Neural progenitor cell (in vitro differentiated cells): ENCODE measurements at regions not wholly inside any gene's neighbourhood (a gene's known extent, or its start where the extent isn't known, plus 50 kb on each side); places are given as distances from the start of the nearest gene placed in this dataset.

Experiments
- DNase-seq: peaks from one replicate; pipeline ENCODE4 v3.0.0-alpha.2; 2016; ENCODE audit warnings: low spot score
- H2AFZ ChIP-seq: fragments of 200-600 bp; sonication (generic); replicated peaks from 2 replicates; pipeline ENCODE4 v1.6.1; 2016; ENCODE audit warnings: antibody characterized with exemption
- H3F3A ChIP-seq: fragments of 200-600 bp; sonication (generic); 2 replicates; pipeline ENCODE4 v1.6.1; 2016; ENCODE audit warnings: antibody characterized with exemption, low read depth
- H3K27ac ChIP-seq: fragments of 200-600 bp; sonication (generic); 2 replicates; pipeline ENCODE4 v1.5.1; 2016; ENCODE audit warnings: mild to moderate bottlenecking
- H3K27me3 ChIP-seq: fragments of 200-600 bp; sonication (generic); 2 replicates; pipeline ENCODE4 v1.6.1; 2016; ENCODE audit warnings: mild to moderate bottlenecking, moderate library complexity
- H3K36me3 ChIP-seq: fragments of 200-600 bp; sonication (generic); 2 replicates; pipeline ENCODE4 v1.5.1; 2016
- H3K4me1 ChIP-seq: fragments of 200-600 bp; sonication (generic); 2 replicates; pipeline ENCODE4 v1.6.1; 2016; ENCODE audit warnings: mixed run types
- H3K4me2 ChIP-seq: fragments of 200-600 bp; sonication (generic); 2 replicates; pipeline ENCODE4 v1.6.1; 2016
- H3K4me3 ChIP-seq: fragments of 200-600 bp; sonication (generic); 2 replicates; pipeline ENCODE4 v1.5.1; 2016
- H3K79me2 ChIP-seq: fragments of 200-600 bp; sonication (generic); 2 replicates; pipeline ENCODE4 v1.6.1; 2016; ENCODE audit warnings: low read depth
- H3K9ac ChIP-seq: fragments of 200-600 bp; sonication (generic); 2 replicates; pipeline ENCODE4 v1.6.1; 2016
- H3K9me3 ChIP-seq: fragments of 200-600 bp; sonication (generic); 2 replicates; pipeline ENCODE4 v1.5.1; 2016; ENCODE audit warnings: low read depth
- H4K20me1 ChIP-seq: fragments of 200-600 bp; sonication (generic); 2 replicates; pipeline ENCODE4 v1.6.1; 2016; ENCODE audit warnings: low read depth
- H3K27ac Mint-ChIP-seq: 3 replicates; pipeline ENCODE4 v1.8.0; 2021; ENCODE audit warnings: mixed read lengths
- H3K27me3 Mint-ChIP-seq: 2 replicates; pipeline ENCODE4 v1.8.0; 2022; ENCODE audit warnings: low read depth, mild to moderate bottlenecking, inconsistent platforms, moderate library complexity, mixed read lengths; ENCODE audit not compliant: insufficient read depth
- H3K36me3 Mint-ChIP-seq: 3 replicates; pipeline ENCODE4 v1.8.0; 2021; ENCODE audit warnings: mixed read lengths
- H3K4me1 Mint-ChIP-seq: 3 replicates; pipeline ENCODE4 v1.8.0; 2021; ENCODE audit warnings: mixed read lengths
- H3K4me3 Mint-ChIP-seq: 3 replicates; pipeline ENCODE4 v1.8.0; 2021; ENCODE audit warnings: mild to moderate bottlenecking, moderate library complexity, mixed read lengths
- H3K9me3 Mint-ChIP-seq: 3 replicates; pipeline ENCODE4 v1.8.0; 2020; ENCODE audit warnings: mixed read lengths
- CTCF ChIP-seq: fragments of 200-600 bp; sonication (generic); IDR thresholded peaks from 2 replicates; pipeline ENCODE4 v1.5.1; 2017; ENCODE audit warnings: antibody characterized with exemption, mild to moderate bottlenecking
- EZH2 ChIP-seq: fragments of 200-600 bp; sonication (generic); IDR thresholded peaks from 2 replicates; pipeline ENCODE4 v1.6.1; 2017; ENCODE audit warnings: antibody characterized with exemption, mild to moderate bottlenecking, moderate library complexity
- EZH2phosphoT487 ChIP-seq: fragments of 200-600 bp; sonication (generic); IDR thresholded peaks from 2 replicates; pipeline ENCODE4 v1.6.1; 2017; ENCODE audit warnings: antibody characterized with exemption

- Mint-ChIP-seq H3K9me3 (peaks cover 45% of the 10 kb centered on the region), H3K4me3 (no peak overlapping the region), H3K27ac (no peak overlapping the region), H3K4me1 (no peaks in the 10 kb centered on the region), H3K27me3 (peaks cover 3% of the 10 kb centered on the region), H3K36me3 (peaks cover 72% of the 10 kb centered on the region)
- H3F3A ChIP-seq = no peaks in the 10 kb centered on the region
- H3K4me3 ChIP-seq = no peak overlapping the region
- H3K4me1 ChIP-seq = no peaks in the 10 kb centered on the region
- H3K27ac ChIP-seq = no peak overlapping the region
- no peaks in the 10 kb centered on the region for H3K27me3 ChIP-seq
- H3K9me3 ChIP-seq = peaks cover 6% of the 10 kb centered on the region
- TF ChIP-seq EZH2 (no peak), CTCF (no peak), EZH2phosphoT487 (no peak)
- H2AFZ ChIP-seq = no peak overlapping the region
- H4K20me1 ChIP-seq = no peaks in the 10 kb centered on the region
- H3K9ac ChIP-seq = no peak overlapping the region
- H3K4me2 ChIP-seq = no peak overlapping the region
- peaks cover 1% of the 10 kb centered on the region for H3K36me3 ChIP-seq
- no peak for DNase-seq
- H3K79me2 ChIP-seq = no peaks in the 10 kb centered on the region
Observed at GRCh38 chrX:131711478-131711867, 167.6 kb downstream of the OR13H1 start.

DNA sequence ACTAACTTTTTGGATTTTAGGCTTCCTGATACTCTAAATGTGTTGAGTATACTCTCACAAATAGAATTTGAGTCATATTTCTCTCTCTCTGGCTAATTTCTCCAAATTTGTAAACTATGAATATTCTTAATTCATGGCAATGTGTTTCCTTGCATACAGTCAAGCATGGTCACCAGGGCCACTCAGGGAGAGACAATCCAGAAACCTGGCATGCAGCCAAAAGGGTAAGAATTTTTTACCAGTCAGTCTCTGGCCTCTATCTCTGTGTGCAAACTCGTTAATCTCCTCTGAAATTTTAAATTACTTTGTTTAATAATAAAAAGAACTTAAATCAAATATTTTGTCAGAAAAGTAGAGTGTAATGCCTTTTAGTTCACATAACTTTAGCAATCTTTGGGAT is 179.8 kb downstream of the OR13H1 start:
- Histone ChIP-seq H4K20me1 (no peaks in the 10 kb centered on the region), H3K79me2 (no peaks in the 10 kb centered on the region), H2AFZ (no peak overlapping the region), H3F3A (no peaks in the 10 kb centered on the region), H3K4me1 (no peaks in the 10 kb centered on the region), H3K27ac (no peak overlapping the region), H3K9me3 (no peaks in the 10 kb centered on the region), H3K4me3 (no peak overlapping the region), H3K27me3 (no peaks in the 10 kb centered on the region), H3K36me3 (no peaks in the 10 kb centered on the region), H3K9ac (no peak overlapping the region), H3K4me2 (no peak overlapping the region)
- H3K36me3 Mint-ChIP-seq = peaks cover 48% of the 10 kb centered on the region
- no peaks in the 10 kb centered on the region for H3K4me1 Mint-ChIP-seq
- no peak overlapping the region for H3K4me3 Mint-ChIP-seq
- no peak for DNase-seq
- no peak overlapping the region for H3K27ac Mint-ChIP-seq
- peaks cover 4% of the 10 kb centered on the region for H3K27me3 Mint-ChIP-seq
- TF ChIP-seq EZH2phosphoT487 (no peak), EZH2 (no peak), CTCF (no peak)
- peaks cover 33% of the 10 kb centered on the region for H3K9me3 Mint-ChIP-seq

GRCh38 chrX:131724292-131724691 is 180.4 kb downstream of the OR13H1 start:
- no peaks in the 10 kb centered on the region for H3K4me1 ChIP-seq
- peaks cover 54% of the 10 kb centered on the region for H3K36me3 Mint-ChIP-seq
- H3K36me3 ChIP-seq = no peaks in the 10 kb centered on the region

More at GRCh38 chrX:131724292-131724691, 180.4 kb downstream of the OR13H1 start:
- Histone ChIP-seq H3K27ac (no peak overlapping the region), H3K9me3 (no peaks in the 10 kb centered on the region), H3K79me2 (no peaks in the 10 kb centered on the region), H3F3A (no peaks in the 10 kb centered on the region), H3K4me2 (no peak overlapping the region), H4K20me1 (no peaks in the 10 kb centered on the region), H3K27me3 (no peaks in the 10 kb centered on the region), H3K4me3 (no peak overlapping the region), H3K9ac (no peak overlapping the region), H2AFZ (no peak overlapping the region)
- H3K4me3 Mint-ChIP-seq = no peak overlapping the region
- no peak for DNase-seq
- peaks cover 4% of the 10 kb centered on the region for H3K27me3 Mint-ChIP-seq
- TF ChIP-seq CTCF (no peak), EZH2 (no peak), EZH2phosphoT487 (no peak)
- H3K4me1 Mint-ChIP-seq = no peaks in the 10 kb centered on the region
- no peak overlapping the region for H3K27ac Mint-ChIP-seq
- peaks cover 39% of the 10 kb centered on the region for H3K9me3 Mint-ChIP-seq
